Peyer's patch (tissue), 4 donors: ENCODE measurements at regions not wholly inside any gene's neighbourhood (a gene's known extent, or its start where the extent isn't known, plus 50 kb on each side); places are given as distances from the start of the nearest gene placed in this dataset.

Experiments
- DNase-seq, 3 donors: peaks; one replicate each; pipeline ENCODE4 v3.0.0-alpha.2; 2017 to 2019
- H3K27ac ChIP-seq, 4 donors: fragments of 200-600 bp; sonication (generic); one replicate each; pipeline ENCODE4 v1.5.1; 2016 to 2019
- H3K27me3 ChIP-seq, 2 donors: fragments of 200-600 bp; sonication (generic); one replicate each; pipeline ENCODE4 v1.5.1; 2019
- H3K36me3 ChIP-seq, 3 donors: fragments of 200-600 bp; sonication (generic); one replicate each; pipeline ENCODE4 v1.5.1; 2016 to 2019
- H3K4me1 ChIP-seq, 4 donors: fragments of 200-600 bp; sonication (generic); one replicate each; pipeline ENCODE4 v1.5.1; 2016 to 2019
- H3K4me3 ChIP-seq, 4 donors: fragments of 200-600 bp; sonication (generic); 1 replicate in 3 of 4; 2 replicates in 1 of 4; pipeline ENCODE4 v1.5.1; 2016 to 2019; ENCODE audit warnings: mild to moderate bottlenecking in 1 of 4
- H3K9me3 ChIP-seq, 4 donors: fragments of 200-600 bp; sonication (generic); one replicate each; pipeline ENCODE4 v1.5.1; 2016 to 2019; ENCODE audit warnings: mild to moderate bottlenecking in 1 of 4
- CTCF ChIP-seq, 6 experiments: fragments of 450-650 bp in 4 of 6; fragments of 200-600 bp in 2 of 6; sonication (generic) in 1 of 6; IDR thresholded peaks; one replicate each; pipeline ENCODE4 v1.5.1; 2017 to 2019; ENCODE audit warnings: antibody characterized with exemption in 6 of 6, mild to moderate bottlenecking in 3 of 6, moderate library complexity in 1 of 6
- POLR2A ChIP-seq, 2 donors: fragments of 450-650 bp; IDR thresholded peaks; one replicate each; pipeline ENCODE4 v1.5.1; 2017; ENCODE audit warnings: antibody characterized with exemption in 2 of 2, mild to moderate bottlenecking in 2 of 2, moderate library complexity in 2 of 2

- H3K36me3 ChIP-seq, result no peaks in the 10 kb centered on the region
- DNase-seq, result no peak
- H3K4me3 ChIP-seq, result no peak overlapping the region
- H3K27ac ChIP-seq, result no peak overlapping the region
- no peaks in the 10 kb centered on the region for H3K27me3 ChIP-seq
- H3K4me1 ChIP-seq, result no peaks in the 10 kb centered on the region
- no peaks in the 10 kb centered on the region for H3K9me3 ChIP-seq
- TF ChIP-seq CTCF (IDR thresholded peaks at IDR 0.05) (no peak), POLR2A (IDR thresholded peaks at IDR 0.05) (no peak)
Measured at GRCh38 chr11:19652623-19653375, 59.8 kb upstream of the NAV2 start.

GRCh38 chr11:19651653-19652052 lies 61.0 kb upstream of the NAV2 start:
- H3K4me3 ChIP-seq, result no peak overlapping the region
- H3K36me3 ChIP-seq, result no peaks in the 10 kb centered on the region
- H3K27me3 ChIP-seq, result no peaks in the 10 kb centered on the region
- no peak overlapping the region for H3K27ac ChIP-seq
- H3K9me3 ChIP-seq, result no peaks in the 10 kb centered on the region
- TF ChIP-seq POLR2A (IDR thresholded peaks at IDR 0.05) (no peak), CTCF (IDR thresholded peaks at IDR 0.05) (no peak)
- no peaks in the 10 kb centered on the region for H3K4me1 ChIP-seq
- DNase-seq, result no peak

- Histone ChIP-seq H3K27me3 (no peaks in the 10 kb centered on the region), H3K9me3 (no peaks in the 10 kb centered on the region), H3K36me3 (no peaks in the 10 kb centered on the region), H3K4me1 (no peaks in the 10 kb centered on the region), H3K4me3 (no peak overlapping the region), H3K27ac (no peak overlapping the region)
- no peak for DNase-seq
- no peak for TF ChIP-seq POLR2A (IDR thresholded peaks at IDR 0.05)
- TF ChIP-seq CTCF (IDR thresholded peaks at IDR 0.05), result no peak
Measured at GRCh38 chr11:19651028-19651427, 61.6 kb upstream of the NAV2 start.

- Histone ChIP-seq H3K27me3 (no peaks in the 10 kb centered on the region), H3K27ac (no peak overlapping the region), H3K4me1 (no peaks in the 10 kb centered on the region), H3K4me3 (no peak overlapping the region), H3K36me3 (no peaks in the 10 kb centered on the region), H3K9me3 (no peaks in the 10 kb centered on the region)
- TF ChIP-seq CTCF (IDR thresholded peaks at IDR 0.05), result no peak
- TF ChIP-seq POLR2A (IDR thresholded peaks at IDR 0.05), result no peak
- no peak for DNase-seq
Measured at GRCh38 chr11:19650467-19650866, 62.2 kb upstream of the NAV2 start.

GRCh38 chr11:19649751-19650150 lies 62.9 kb upstream of the NAV2 start:
- H3K9me3 ChIP-seq, result no peaks in the 10 kb centered on the region
- no peaks in the 10 kb centered on the region for H3K27me3 ChIP-seq
- no peak overlapping the region for H3K27ac ChIP-seq
- TF ChIP-seq CTCF (IDR thresholded peaks at IDR 0.05) (no peak), POLR2A (IDR thresholded peaks at IDR 0.05) (no peak)
- H3K4me1 ChIP-seq, result no peaks in the 10 kb centered on the region
- H3K36me3 ChIP-seq, result no peaks in the 10 kb centered on the region
- no peak overlapping the region for H3K4me3 ChIP-seq
- no peak for DNase-seq

- TF ChIP-seq CTCF (IDR thresholded peaks at IDR 0.05) (no peak), POLR2A (IDR thresholded peaks at IDR 0.05) (no peak)
- H3K4me3 ChIP-seq, result no peak overlapping the region
- DNase-seq, result no peak
- no peaks in the 10 kb centered on the region for H3K27me3 ChIP-seq
- no peaks in the 10 kb centered on the region for H3K9me3 ChIP-seq
- H3K36me3 ChIP-seq, result no peaks in the 10 kb centered on the region
- H3K27ac ChIP-seq, result no peak overlapping the region
- no peaks in the 10 kb centered on the region for H3K4me1 ChIP-seq
Measured at GRCh38 chr11:19648321-19648720, 64.3 kb upstream of the NAV2 start.
